ENCODE measurements at regions not wholly inside any gene's neighbourhood (a gene's known extent, or its start where the extent isn't known, plus 50 kb on each side); places are given as distances from the start of the nearest gene placed in this dataset.

DNA sequence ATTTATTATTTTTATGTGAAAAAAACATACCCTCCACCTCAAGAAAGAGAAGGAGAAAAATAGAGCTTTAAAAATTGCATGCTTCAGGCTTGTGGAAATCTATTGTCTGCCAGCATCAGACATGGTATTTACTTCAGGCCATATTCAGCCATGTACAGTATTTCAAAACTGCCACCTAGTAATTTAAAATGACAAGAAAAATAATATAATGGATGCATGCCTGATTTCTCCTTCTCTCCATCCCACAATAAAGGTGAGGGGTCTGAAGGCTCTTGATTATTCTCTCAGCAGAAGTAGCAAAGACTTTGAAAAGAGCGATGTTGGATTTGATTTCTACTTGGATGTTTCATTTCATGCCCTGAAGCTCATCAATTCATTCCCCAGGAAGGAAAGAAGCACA lies 250.7 kb downstream of the TBC1D4 start:
- FAIRE-seq (no peak), DNase-seq (ENCODE audit: low spot score in 2 of 2) (no peak)

DNA sequence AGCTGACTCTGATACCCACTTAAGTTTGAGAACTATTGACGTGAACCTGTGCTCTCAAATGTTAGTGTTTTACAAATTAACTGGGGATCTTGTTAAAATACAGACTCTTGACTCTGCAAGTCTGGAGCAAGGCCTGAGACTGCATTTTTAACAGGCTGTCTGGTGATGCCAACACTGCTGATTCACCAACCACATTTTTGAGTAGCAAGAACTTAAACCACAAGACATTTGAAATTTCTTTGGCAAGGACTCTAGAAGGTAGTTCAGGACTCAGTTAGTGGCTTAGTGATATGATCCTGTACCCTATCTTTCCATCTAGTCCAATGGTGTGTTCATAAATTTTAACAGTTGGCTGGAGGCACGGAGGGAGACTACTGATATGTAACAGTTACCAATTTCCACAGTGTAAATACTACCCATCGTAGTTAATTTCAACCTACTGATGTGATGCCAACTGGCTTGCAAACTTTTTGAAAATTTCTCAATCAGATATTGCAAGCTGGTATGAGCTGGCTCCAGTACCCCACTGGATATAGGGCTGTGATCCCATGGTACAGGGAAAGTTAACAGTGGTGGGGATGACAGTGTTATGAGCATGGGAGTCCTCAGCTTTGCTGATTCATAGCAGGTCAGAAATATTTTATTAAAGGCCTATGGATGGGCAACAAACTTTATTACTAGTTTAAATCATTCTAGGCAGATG lies 255.1 kb downstream of the TBC1D4 start:
- FAIRE-seq, result no peak
- DNase-seq (ENCODE audit: low spot score in 2 of 2), result no peak

DNA sequence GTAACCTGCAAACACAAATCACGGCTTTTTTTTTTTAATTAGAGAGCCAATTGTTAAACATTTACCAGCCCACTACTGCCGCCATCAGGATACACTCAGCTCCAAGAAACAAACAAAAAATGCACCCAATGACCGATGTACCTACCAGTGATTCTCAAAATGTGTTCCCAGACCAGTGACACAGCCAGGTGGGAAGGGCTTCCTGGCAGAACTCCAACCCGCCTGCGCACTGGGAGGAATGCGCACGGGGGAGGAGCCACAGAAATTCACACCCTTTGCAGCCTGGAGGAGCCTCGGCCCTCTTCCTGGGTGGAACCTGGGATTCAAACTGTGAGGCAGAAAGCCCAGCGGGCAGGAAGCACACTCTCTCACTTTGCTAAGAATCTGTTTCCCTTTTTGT lies 255.9 kb downstream of the TBC1D4 start:
- FAIRE-seq, result no peak
- no peak for DNase-seq (ENCODE audit: low spot score in 2 of 2)

DNA sequence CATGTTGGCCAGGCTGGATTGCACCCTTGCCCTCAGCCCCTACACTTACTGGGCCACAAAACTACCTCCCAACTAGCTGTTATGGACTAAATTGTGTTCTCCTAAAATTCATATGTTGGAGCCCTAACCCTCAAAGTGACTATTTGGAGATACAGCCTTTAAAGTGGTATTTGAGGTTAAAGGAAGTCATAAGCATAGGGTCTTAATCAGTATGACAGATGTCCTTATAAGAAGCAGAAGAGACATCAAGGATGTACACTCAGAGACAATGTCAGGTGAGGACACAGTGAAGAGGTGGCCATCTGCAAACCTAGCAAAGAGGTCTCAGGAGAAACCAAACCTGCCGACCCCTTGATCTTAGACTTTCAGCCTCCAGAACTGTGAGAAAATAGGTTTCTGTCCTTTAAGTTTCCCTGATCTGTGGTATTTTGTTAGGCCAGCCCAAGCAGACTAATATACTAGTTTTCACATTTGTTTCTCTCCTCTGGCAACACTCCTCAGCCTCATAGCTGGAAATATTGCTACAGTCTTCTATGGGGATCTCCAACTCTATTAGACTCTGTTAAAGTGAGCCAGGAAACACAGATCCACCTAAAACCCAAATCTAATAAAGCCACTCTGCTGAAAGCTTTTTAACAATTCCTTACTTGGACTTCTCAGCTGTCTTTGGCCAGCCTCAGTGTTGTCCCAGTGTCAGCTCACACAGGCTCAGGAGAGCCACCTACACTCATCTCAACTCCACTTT lies 256.5 kb downstream of the TBC1D4 start:
- DNase-seq (ENCODE audit: low spot score in 2 of 2) (no peak), FAIRE-seq (no peak)

DNA sequence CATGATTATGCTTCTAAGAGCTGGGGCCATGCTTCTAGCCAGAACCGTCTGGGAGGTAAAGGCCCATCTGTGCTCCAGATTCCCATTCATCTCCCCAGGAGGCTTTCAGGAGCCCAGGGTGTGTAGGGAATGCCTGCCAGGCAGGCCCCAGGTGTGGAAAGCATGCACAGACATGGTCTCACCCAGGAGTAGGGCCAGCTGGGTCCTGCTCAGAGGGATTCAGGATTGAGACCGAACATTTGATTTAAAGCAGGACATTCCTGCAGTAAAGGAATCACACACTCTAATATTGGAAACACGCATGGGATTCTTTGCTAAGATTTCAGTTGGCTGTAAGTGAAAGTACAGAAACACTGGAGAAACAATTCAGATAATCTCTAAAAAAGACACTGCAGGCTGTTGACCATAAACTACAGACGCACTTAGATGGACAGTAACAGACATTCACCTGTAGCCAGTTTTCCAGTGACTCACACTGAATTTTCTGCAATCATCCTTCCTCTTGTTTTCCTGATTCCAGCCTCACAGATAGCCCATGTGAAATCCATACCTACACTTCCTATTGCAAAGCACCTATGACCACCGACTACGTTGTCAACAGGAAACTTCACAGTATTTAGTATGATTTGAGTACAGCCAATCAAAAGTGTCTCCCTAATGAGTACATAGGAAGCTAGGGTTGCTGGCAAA lies 257.8 kb downstream of the TBC1D4 start:
- DNase-seq (ENCODE audit: low spot score in 2 of 2) (no peak), FAIRE-seq (no peak)

DNA sequence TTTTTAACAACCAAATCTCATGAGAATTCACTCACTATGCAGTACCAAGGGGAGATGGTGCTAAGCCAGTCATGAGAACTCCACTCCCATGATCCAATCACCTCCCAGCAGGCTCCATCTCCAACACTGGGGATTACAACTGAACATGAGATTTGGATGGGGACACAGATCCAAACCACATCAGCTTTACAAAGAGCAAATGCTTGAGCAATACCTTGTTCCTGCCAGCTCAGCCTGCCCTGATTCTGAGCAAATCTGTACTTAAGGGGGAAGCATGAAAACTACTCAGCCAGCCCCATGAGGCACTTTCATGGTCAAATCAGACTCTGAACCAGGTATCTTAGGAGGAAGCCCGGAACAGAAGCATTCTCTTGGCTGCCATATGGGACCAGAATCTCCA lies 259.9 kb downstream of the TBC1D4 start:
- DNase-seq (ENCODE audit: low spot score in 2 of 2) (no peak), FAIRE-seq (no peak)

DNA sequence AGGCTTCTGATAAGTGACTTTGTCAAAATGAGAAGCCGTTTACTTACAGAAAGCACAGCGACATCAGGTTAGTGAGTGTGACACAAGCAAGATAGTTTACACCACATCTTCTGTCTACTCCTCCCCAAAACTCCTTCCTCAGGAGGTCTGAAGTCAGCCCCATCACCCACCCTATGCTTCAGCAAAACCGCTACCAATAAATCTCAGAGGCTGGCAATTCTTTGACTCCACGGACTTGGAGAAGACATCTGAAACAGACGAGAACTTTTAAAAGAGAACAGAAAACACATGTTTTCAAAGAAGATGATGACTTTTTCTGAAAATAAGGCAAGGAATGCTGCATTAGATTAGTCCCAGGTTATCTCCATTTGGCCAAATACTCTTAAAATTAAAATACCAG lies 261.1 kb downstream of the TBC1D4 start:
- no peak for FAIRE-seq

DNA sequence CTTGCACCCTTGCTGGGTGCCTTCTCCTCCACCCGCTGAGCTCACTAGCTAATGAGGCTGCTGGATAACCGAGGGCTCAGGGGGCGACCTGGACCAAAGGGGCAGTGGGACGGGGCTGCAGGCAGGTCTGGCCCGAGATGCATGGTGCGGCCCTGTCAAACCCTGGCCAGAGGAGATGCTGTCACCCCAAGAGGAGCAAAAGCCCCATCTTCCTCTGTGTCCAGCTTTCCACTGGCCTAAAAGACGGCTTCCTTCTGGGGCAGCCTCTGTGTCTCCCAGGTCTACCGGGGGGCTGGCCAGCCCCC lies 261.8 kb downstream of the TBC1D4 start:
- no peak for FAIRE-seq
- DNase-seq (ENCODE audit: low spot score in 2 of 2), result no peak

More for the DNA sequence above, 261.1 kb downstream of the TBC1D4 start:
- no peak for DNase-seq (ENCODE audit: low spot score in 2 of 2)

DNA sequence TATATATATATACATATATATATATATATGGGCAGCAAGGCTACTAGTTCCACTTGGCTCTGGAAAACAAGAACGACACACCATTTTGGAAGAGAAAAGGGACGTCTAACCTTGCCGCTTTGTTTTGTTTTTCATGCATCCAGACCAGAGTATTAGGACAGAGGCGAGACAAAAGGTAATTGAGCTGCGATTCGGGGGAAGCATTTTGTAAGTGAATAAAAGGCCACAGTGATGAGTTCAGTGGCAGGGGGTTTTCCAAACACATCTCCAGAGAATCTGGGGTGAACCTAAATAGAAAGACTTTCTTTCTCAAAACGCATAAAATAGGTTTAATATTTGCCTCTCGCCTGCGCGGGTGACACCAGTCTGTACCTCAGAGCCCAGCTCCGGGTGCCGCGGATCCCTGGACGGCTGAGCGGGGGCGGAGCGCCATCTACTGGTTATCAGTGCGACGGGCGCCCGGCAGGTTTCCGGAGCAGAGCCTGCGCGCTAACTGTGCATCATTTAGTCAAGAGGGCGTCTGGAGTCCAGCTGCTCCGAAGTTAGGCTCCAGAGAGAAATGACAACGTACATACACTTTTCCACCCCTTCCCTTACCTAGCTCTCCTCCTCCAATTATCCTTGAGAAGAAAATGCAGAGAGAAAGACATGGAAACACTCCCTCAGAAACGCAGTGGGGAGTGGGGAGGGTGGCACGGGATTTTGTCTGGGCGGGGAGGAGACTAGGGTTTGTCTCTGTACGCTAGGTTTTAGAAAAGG lies 262.3 kb downstream of the TBC1D4 start:
- peak; percentile 39 to 79 for DNase-seq (ENCODE audit: low spot score in 2 of 2)

DNA sequence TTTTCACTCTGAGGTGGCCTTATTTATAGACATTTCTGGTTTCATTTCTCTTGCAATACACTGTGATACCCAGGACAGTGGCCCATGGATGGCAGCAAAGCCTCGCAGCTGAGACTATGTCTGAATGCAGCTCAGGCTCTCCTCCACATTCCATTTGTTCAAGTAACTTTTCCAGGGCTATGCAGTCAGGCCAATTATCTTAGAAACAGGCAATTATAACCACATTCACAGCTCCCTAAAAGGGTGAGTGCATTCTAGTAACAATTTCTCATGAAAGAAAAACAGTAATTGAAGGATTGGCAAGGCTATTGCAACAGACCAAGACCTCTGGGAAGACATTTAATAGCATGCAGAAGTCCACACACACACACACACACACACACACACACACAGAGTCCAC lies 264.0 kb downstream of the TBC1D4 start:
- DNase-seq (ENCODE audit: low spot score in 2 of 2), result no peak
- FAIRE-seq, result no peak

More for the DNA sequence above, 262.3 kb downstream of the TBC1D4 start:
- FAIRE-seq, result no peak

DNA sequence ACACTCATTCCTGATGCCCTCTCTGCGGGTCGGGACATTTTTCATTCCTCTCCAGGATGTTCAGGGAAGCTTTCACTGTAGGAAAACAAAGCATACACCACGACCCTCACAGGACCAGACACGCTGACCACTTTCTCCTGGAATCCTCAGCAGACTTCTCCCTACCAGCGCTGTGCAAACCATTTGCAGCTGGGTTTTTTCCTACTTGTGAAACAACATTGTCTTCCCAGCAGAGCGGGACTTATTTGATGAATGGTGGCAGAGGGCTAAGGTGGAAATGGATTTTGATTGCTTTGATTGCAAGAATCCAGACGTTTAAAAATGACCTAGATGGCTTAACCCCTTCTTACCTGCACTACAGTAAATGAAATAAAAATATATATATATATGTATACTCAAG lies 265.9 kb downstream of the TBC1D4 start:
- DNase-seq (ENCODE audit: low spot score in 2 of 2) (no peak), FAIRE-seq (no peak)

DNA sequence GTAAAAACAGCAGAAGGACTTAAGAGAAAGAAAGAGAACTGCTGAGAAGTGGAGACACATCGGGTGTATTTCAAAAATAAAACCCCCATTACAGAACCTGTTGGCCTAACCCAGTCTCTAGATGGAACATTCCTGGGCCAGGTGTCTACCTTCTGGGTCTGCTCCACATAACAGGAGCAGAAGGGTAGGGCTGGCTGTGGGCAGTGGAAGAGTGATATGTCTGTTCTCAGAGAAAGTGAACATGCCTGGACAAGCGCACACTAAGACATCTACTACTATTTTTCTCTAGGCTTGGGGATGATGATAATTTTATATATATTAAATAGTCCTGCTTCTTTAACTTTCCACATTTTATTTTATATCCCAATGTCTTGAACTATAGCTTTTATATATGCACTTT lies 267.1 kb downstream of the TBC1D4 start:
- no peak for FAIRE-seq
- DNase-seq (ENCODE audit: low spot score in 2 of 2), result no peak

DNA sequence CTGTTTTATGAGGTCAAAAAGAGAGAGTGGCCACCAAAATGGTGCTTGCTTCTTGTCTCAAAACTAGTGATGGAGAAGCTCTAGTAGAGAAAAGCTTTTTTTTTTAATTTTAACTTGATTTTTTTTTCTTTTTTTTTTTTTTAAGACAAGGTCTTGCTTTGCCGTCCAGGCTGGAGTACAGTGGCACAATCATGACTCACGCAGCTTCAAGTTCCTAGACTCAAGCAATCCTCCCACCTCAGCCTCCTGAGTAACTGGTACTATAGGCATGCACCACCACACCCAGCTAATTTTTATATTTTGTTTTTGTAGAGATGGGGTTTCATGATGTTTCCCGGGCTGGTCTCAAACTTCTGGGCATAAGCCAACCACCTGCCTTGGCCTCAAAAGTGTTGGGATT lies 279.0 kb downstream of the TBC1D4 start:
- DNase-seq (ENCODE audit: low spot score in 2 of 2) (no peak), FAIRE-seq (no peak)

DNA sequence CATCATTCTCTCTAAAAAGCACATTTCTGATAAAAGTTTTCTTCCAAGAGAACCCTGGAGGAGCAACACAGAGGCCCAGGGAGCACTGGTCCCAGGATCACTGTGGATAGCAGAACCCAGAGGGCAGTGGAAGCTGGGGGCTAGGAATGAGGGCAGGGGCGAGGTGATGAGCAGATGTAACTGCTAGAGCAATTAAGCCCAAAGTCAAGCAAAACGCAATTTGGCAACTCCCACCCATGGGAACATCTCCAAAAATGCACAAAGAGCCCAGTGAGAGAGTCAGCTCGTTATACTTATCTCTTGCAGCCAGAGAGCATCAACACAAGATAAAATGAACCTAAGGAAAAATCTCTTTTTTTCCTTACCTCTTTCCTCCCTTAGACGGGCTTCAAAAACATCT lies 284.2 kb downstream of the TBC1D4 start:
- DNase-seq (ENCODE audit: low spot score in 2 of 2), result no peak
- FAIRE-seq, result no peak

DNA sequence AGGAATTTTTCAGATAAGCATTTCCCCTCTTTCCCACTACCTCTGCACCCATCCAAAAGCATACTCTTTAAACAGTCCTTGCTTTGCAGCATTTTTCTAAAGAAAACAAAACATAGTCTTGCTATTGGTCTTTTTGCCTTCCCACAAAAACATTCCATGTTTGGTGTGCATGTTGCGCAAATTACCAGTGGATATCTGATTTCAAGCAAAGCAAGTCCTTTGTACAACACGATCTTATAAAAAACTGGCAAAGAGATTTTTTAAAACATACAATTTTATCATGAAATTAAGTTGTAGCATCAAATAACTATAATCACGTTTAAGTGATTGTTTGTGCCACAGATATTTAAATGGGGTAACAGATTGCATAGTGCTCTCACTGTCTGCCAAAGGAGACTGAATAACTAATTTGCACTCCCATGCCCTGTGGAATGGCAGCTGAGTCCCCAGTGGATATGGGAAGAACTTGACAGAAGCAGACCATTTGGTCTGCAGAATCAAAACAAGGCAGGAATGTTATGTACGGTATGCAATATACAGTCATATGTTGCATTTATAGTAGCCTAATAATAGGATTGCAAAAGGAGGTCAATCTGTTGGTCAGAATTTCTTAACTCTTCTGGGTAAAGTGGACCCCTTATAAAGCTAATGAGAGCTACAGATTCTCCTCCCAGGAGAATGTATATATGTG lies 285.7 kb downstream of the TBC1D4 start:
- no peak for DNase-seq (ENCODE audit: low spot score in 2 of 2)
- no peak for FAIRE-seq

DNA sequence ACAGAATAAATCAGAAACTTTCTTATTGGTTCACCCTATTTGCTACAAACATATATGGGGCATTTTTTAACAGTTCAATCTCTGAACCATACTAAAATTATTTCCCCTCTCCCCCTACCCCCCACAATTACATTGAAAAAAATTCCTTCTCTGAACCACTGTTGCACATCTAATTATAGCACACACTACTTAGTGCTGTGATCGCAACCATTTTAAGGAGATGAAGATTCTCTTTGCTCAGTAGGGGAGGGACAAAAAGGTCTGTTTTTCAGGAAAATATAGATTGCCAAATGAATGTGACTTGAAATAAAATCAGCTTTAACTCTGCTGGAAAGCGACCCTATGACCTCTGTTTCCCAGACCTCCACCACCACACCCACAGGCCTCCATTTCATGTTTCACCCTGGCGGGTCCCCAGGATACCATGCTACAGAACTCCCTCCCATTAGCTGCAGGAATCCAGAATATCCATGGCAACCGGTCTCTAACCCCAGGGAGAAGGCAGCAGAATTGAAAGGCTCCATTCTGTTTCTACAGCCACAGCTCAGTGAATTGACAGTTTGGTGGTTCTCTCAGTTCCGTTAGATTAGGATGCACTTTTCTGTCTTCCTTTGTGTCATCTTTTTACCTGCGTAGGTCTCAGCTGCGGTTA lies 286.3 kb downstream of the TBC1D4 start:
- FAIRE-seq, result no peak

DNA sequence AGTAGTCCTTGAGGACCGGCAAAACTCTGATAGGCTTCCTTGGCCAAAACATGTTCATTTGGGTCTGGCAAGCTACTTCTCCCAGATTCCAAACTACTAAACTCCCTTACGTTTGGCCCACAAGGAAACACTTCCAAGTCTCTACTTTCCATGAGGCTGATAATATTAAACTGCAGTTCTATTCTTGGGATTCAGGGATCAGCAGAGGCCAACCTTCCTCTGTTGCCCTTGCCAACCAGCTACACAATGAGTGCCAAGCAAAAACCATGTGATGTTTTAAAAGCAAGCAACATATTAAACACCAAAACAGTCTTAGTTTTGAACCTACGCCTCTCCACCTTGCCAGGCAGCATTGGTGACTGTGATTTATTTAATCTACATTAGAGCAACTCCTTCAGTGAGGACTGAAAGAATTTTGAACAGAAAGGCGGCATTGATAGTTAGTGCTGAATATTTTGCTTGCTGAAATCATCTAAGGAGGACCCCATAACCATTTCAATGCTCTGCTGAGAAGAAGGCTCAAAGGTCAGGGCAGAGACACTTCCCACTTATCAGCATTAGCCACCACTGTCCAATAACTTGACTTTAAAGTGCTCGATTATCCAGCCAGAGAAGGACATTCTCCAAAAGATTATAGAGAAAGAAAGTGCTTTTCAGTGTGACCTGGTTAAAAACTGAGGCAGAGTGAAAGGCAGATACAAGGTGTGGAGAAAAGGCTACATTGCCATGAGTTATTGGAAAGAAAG lies 287.1 kb downstream of the TBC1D4 start:
- DNase-seq (ENCODE audit: low spot score in 2 of 2) (no peak), FAIRE-seq (no peak)

More for the DNA sequence above, 286.3 kb downstream of the TBC1D4 start:
- DNase-seq (ENCODE audit: low spot score in 2 of 2), result no peak

DNA sequence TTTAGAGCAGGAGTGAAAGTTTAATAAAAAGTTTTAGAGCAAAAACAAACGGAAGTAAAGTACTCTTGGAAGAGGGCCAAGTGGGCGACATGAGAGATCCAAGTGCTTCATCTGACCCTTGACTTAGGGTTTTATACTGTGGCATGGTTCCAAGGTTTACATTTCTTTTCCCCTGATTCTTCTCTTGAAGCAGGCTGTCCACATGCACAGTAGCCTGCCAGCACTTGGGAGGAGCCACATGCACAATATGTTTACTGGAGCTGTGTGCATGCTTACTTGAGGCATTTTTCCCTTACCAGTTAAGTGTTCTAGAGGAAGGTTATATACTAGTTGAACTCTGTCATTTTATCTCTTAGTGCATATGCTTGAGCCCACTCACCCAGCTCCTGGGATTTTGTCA lies 295.6 kb downstream of the TBC1D4 start:
- DNase-seq (ENCODE audit: low spot score in 2 of 2), result no peak
- FAIRE-seq, result no peak

DNA sequence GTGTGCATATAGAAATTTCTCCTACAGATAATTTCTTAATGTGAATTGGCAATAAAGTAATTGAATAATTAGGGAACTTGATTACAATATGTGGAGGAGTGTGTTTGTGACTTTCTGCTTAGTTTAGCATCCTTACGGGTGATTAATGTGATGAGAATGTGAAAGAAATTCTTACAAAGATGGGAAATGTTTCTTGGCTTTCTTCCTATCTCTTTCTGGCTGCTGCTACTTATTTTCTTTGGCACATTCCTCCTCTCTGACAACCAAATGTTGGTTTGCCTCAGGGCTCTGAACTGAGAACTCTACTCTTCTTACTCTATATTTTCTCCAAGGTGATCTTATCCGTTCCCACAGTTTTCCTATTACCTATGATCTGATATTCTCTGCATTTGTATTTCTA lies 300.1 kb downstream of the TBC1D4 start:
- FAIRE-seq, result no peak

More for the DNA sequence above, 300.1 kb downstream of the TBC1D4 start:
- no peak for DNase-seq (ENCODE audit: low spot score in 2 of 2)
